Smooth muscle cell (in vitro differentiated cells): ENCODE measurements at regions not wholly inside any gene's neighbourhood (a gene's known extent, or its start where the extent isn't known, plus 50 kb on each side); places are given as distances from the start of the nearest gene placed in this dataset.

Source experiments
- DNase-seq: peaks from one replicate; lab custom pipeline; 2025; ENCODE audit not compliant: unreplicated experiment; lab: John Stamatoyannopoulos, UW
- H2AFZ ChIP-seq: fragments of 200-600 bp; sonication (generic); 2 replicates; pipeline ENCODE4 v1.6.0; 2016; ENCODE audit warnings: antibody characterized with exemption, low read depth, mild to moderate bottlenecking
- H3F3A ChIP-seq: fragments of 200-600 bp; sonication (generic); 2 replicates; pipeline ENCODE4 v1.6.0; 2017; ENCODE audit warnings: antibody characterized with exemption, low read depth
- H3K27ac ChIP-seq: fragments of 200-600 bp; sonication (generic); 2 replicates; pipeline ENCODE4 v1.5.1; 2016; ENCODE audit warnings: low read depth, mild to moderate bottlenecking
- H3K27me3 ChIP-seq: fragments of 200-600 bp; sonication (generic); 2 replicates; pipeline ENCODE4 v1.6.1; 2016; ENCODE audit warnings: low read depth, mild to moderate bottlenecking
- H3K36me3 ChIP-seq: fragments of 200-600 bp; sonication (generic); 2 replicates; pipeline ENCODE4 v1.5.1; 2016; ENCODE audit warnings: low read depth
- H3K4me1 ChIP-seq: fragments of 200-600 bp; sonication (generic); 2 replicates; pipeline ENCODE4 v1.5.1; 2016; ENCODE audit warnings: low read depth
- H3K4me2 ChIP-seq: fragments of 200-600 bp; sonication (generic); 2 replicates; pipeline ENCODE4 v1.6.0; 2016; ENCODE audit warnings: mild to moderate bottlenecking
- H3K4me3 ChIP-seq: fragments of 200-600 bp; sonication (generic); 2 replicates; pipeline ENCODE4 v1.5.1; 2016; ENCODE audit warnings: mild to moderate bottlenecking
- H3K79me2 ChIP-seq: fragments of 200-600 bp; sonication (generic); 2 replicates; pipeline ENCODE4 v1.6.0; 2016; ENCODE audit warnings: low read depth, mild to moderate bottlenecking
- H3K9ac ChIP-seq: fragments of 200-600 bp; sonication (generic); 2 replicates; pipeline ENCODE4 v1.6.0; 2016; ENCODE audit warnings: low read depth
- H3K9me3 ChIP-seq: fragments of 200-600 bp; sonication (generic); replicated peaks from 2 replicates; pipeline ENCODE4 v1.5.1; 2016; ENCODE audit warnings: low read depth
- H4K20me1 ChIP-seq: fragments of 200-600 bp; sonication (generic); 2 replicates; pipeline ENCODE4 v1.6.0; 2016; ENCODE audit warnings: low read depth
- WGBS: methylation state at CpG from one replicate; pipeline ENCODE4 v1.1.7; 2016; ENCODE audit warnings: low lambda C conversion rate; 5-methylcytosine and 5-hydroxymethylcytosine counted together
- TF ChIP-seq, protein P1 (sequence below): fragments of 200-600 bp; sonication (generic); IDR thresholded peaks from 2 replicates; pipeline ENCODE4 v1.5.1; 2017; ENCODE audit warnings: borderline replicate concordance, mild to moderate bottlenecking, antibody characterized with exemption; ENCODE audit not compliant: insufficient read depth, poor library complexity, severe bottlenecking

- 58% methylated on average over 1 of the region's 1 CpG for WGBS
- Histone ChIP-seq H3K4me3 (no peak overlapping the region), H2AFZ (no peak overlapping the region), H3K79me2 (no peaks in the 10 kb centered on the region), H3K4me2 (no peak overlapping the region), H3K4me1 (no peaks in the 10 kb centered on the region), H3F3A (no peaks in the 10 kb centered on the region), H3K27me3 (no peaks in the 10 kb centered on the region), H4K20me1 (no peaks in the 10 kb centered on the region), H3K27ac (no peak overlapping the region), H3K9ac (no peak overlapping the region), H3K36me3 (no peaks in the 10 kb centered on the region), H3K9me3 (no peaks in the 10 kb centered on the region)
- TF ChIP-seq, protein P1, sequence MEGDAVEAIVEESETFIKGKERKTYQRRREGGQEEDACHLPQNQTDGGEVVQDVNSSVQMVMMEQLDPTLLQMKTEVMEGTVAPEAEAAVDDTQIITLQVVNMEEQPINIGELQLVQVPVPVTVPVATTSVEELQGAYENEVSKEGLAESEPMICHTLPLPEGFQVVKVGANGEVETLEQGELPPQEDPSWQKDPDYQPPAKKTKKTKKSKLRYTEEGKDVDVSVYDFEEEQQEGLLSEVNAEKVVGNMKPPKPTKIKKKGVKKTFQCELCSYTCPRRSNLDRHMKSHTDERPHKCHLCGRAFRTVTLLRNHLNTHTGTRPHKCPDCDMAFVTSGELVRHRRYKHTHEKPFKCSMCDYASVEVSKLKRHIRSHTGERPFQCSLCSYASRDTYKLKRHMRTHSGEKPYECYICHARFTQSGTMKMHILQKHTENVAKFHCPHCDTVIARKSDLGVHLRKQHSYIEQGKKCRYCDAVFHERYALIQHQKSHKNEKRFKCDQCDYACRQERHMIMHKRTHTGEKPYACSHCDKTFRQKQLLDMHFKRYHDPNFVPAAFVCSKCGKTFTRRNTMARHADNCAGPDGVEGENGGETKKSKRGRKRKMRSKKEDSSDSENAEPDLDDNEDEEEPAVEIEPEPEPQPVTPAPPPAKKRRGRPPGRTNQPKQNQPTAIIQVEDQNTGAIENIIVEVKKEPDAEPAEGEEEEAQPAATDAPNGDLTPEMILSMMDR, result no peak
- no peak for DNase-seq
These were observed 902.8 kb downstream of the SLC16A7 start for GRCh38 chr12:60498656-60499055.

DNA sequence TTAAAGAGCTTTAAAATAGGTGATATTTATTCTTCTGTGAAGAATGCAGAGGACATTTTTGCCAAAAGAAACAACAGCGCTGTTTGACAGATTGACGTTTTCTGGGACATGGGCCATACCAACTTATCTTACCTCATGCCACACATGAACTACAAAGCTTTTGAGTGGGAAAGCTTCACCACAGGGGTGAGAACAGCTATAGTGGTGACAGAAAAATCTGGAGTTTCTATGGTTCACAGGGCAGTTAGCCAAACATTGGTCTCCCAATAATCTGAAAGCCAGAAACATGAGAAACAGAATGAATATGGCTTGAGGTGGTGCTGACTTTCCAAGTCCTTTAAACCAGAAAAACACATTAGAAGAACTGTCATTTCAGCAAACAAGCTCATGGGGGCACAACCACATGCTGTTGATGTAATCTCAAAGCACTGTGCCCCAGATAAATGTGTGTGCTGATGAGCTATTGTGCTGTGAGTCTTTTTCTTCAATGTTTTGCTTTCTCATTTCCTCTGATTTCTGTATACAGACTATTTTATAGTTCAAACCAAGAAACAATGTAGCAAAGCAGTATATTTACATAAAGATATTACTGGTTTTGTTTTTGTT is 905.4 kb downstream of the SLC16A7 start:
- DNase-seq, result no peak
- Histone ChIP-seq H3K9ac (no peak overlapping the region), H3K4me1 (no peaks in the 10 kb centered on the region), H3K4me2 (no peak overlapping the region), H4K20me1 (no peaks in the 10 kb centered on the region), H3K9me3 (no peaks in the 10 kb centered on the region), H2AFZ (no peak overlapping the region), H3K4me3 (no peak overlapping the region), H3K27ac (no peak overlapping the region), H3K36me3 (no peaks in the 10 kb centered on the region), H3K79me2 (no peaks in the 10 kb centered on the region), H3K27me3 (no peaks in the 10 kb centered on the region), H3F3A (no peaks in the 10 kb centered on the region)
- TF ChIP-seq, protein P1, result no peak
- 98% methylated on average over 2 of the region's 2 CpGs for WGBS

DNA sequence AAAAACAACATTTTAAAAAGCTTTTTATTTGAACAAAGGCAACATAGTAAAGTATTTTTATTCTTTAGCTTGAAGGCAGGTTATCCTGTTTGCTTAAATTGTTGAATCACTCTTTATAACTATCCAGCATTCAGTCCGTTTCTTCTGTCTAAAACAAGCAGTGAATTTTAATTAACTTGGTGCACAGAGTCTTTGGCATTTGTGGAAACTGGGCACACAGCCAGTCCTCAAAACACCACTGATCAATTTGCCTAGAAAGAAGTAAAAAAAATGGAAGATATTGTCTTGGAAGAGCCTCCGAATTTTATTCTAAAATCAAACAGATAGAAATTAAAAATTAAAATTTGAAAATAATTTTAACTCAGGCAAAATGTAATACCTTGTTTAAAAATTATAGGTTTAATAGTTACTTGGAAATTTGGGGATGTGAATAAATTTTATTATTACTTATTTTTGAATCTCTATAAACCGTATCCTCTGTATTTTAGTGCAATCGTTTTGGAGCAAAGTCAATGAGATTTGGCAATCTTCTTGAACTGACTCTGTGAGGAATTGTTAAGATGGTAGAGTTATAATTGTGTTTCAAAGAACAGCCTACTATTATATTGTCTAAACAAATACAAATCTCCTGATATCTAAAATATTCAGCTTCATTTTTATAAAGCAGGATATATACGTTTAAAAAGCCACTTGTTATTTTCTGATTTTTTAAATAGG is 927.0 kb downstream of the SLC16A7 start:
- Histone ChIP-seq H3K4me1 (no peaks in the 10 kb centered on the region), H3K4me3 (no peak overlapping the region), H2AFZ (no peak overlapping the region), H3K9me3 (no peaks in the 10 kb centered on the region), H4K20me1 (no peaks in the 10 kb centered on the region), H3K27me3 (no peaks in the 10 kb centered on the region), H3K79me2 (no peaks in the 10 kb centered on the region), H3K36me3 (no peaks in the 10 kb centered on the region), H3K4me2 (no peak overlapping the region), H3K27ac (no peak overlapping the region), H3K9ac (no peak overlapping the region), H3F3A (no peaks in the 10 kb centered on the region)
- DNase-seq, result no peak
- TF ChIP-seq, protein P1, result no peak
- 94% methylated on average over 5 of the region's 5 CpGs for WGBS

DNA sequence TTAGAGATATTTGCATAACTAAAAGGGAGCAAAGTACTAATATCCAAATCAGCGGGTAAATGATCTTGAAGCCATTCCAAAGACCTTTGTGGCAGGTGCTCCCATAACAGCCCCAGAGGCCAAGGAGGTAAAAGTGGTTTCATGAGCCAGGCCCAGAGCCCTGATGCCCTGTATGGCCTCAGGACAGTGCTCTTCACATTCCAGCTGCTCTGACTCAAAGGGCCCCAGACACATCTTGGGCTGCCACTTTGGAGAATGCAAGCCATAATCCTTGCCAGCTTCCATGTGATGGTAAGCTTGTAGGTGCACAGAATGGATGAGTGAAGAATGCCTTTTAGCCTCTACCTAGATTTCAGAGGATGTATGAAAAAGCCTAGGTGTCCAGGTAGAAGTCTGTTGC is 933.4 kb downstream of the SLC16A7 start:
- WGBS, result 79% methylated on average over 1 of the region's 1 CpG
- no peaks in the 10 kb centered on the region for H4K20me1 ChIP-seq
- H3K9me3 ChIP-seq, result no peaks in the 10 kb centered on the region
- no peaks in the 10 kb centered on the region for H3K36me3 ChIP-seq
- no peak overlapping the region for H3K9ac ChIP-seq
- no peak overlapping the region for H3K27ac ChIP-seq
- no peak overlapping the region for H2AFZ ChIP-seq
- no peaks in the 10 kb centered on the region for H3K79me2 ChIP-seq
- H3K4me2 ChIP-seq, result no peak overlapping the region
- no peak for DNase-seq
- no peaks in the 10 kb centered on the region for H3F3A ChIP-seq
- H3K4me1 ChIP-seq, result no peaks in the 10 kb centered on the region
- no peaks in the 10 kb centered on the region for H3K27me3 ChIP-seq
- TF ChIP-seq, protein P1, result no peak
- no peak overlapping the region for H3K4me3 ChIP-seq
